HG03066 (cell line): ENCODE measurements at regions not wholly inside any gene's neighbourhood (a gene's known extent, or its start where the extent isn't known, plus 50 kb on each side); places are given as distances from the start of the nearest gene placed in this dataset.
"Not testable (repeated sequence)": the region's sequence is repeated elsewhere in the genome, so short reads cannot be mapped to it uniquely, and the experiment has no call there.

Experiments used
- ATAC-seq: cut with Tn5 transposase; IDR thresholded peaks from one replicate; pipeline ENCODE4 v1.9.1; 2021; ENCODE audit warnings: low read depth; ENCODE audit not compliant: unreplicated experiment

GRCh38 chr5:90338712-90339372 is 70.7 kb downstream of the CETN3 start:
- ATAC-seq, result peak; percentile 79

- no peak for ATAC-seq
Observed at GRCh38 chr5:90337449-90338052, 72.0 kb downstream of the CETN3 start.

- ATAC-seq, result no peak
Observed at GRCh38 chr5:90336752-90337151, 72.8 kb downstream of the CETN3 start.

GRCh38 chr5:90334741-90335140 is 74.8 kb downstream of the CETN3 start:
- ATAC-seq, result no peak

- ATAC-seq, result no peak
Observed at GRCh38 chr5:90329911-90330310, 79.6 kb downstream of the CETN3 start.

GRCh38 chr5:90326995-90327394 is 82.6 kb downstream of the CETN3 start:
- no peak for ATAC-seq

- no peak for ATAC-seq
Observed at GRCh38 chr5:90325093-90325492, 84.5 kb downstream of the CETN3 start.

- not testable (repeated sequence) for ATAC-seq
Observed at GRCh38 chr5:90320348-90320747, 89.2 kb downstream of the CETN3 start.

GRCh38 chr5:90312027-90312426 is 97.5 kb downstream of the CETN3 start:
- ATAC-seq, result no peak

GRCh38 chr5:90311401-90311800 is 98.2 kb downstream of the CETN3 start:
- no peak for ATAC-seq

- ATAC-seq, result no peak
Observed at GRCh38 chr5:90308787-90309585, 100.6 kb downstream of the CETN3 start.

GRCh38 chr5:90307782-90308181 is 101.8 kb downstream of the CETN3 start:
- ATAC-seq, result no peak

- no peak for ATAC-seq
Observed at GRCh38 chr5:90307322-90307721, 102.2 kb downstream of the CETN3 start.

- ATAC-seq, result no peak
Observed at GRCh38 chr5:90306613-90307012, 102.9 kb downstream of the CETN3 start.

GRCh38 chr5:90305041-90305720 is 104.4 kb downstream of the CETN3 start:
- no peak for ATAC-seq

GRCh38 chr5:90301248-90301647 is 108.3 kb downstream of the CETN3 start:
- ATAC-seq, result no peak

- ATAC-seq, result no peak
Observed at GRCh38 chr5:90297045-90297764, 112.4 kb downstream of the CETN3 start.

- ATAC-seq, result no peak
Observed at GRCh38 chr5:90294604-90295003, 115.0 kb downstream of the CETN3 start.

- ATAC-seq, result no peak
Observed at GRCh38 chr5:90293931-90294330, 115.6 kb downstream of the CETN3 start.

GRCh38 chr5:90290648-90291047 is 118.9 kb downstream of the CETN3 start:
- ATAC-seq, result no peak
